PC-9 (cell line): ENCODE measurements at regions not wholly inside any gene's neighbourhood (a gene's known extent, or its start where the extent isn't known, plus 50 kb on each side); places are given as distances from the start of the nearest gene placed in this dataset.

ENCODE experiments used
- EZH2 ChIP-seq: fragments of 200-600 bp; sonication (generic); IDR thresholded peaks from 2 replicates; pipeline ENCODE4 v1.8.0; 2017; ENCODE audit warnings: antibody characterized with exemption, low read depth
- TF ChIP-seq, protein P1 (sequence below): fragments of 200-600 bp; sonication (generic); conservative IDR thresholded peaks from 2 replicates; pipeline ENCODE4 v1.6.1; 2017; ENCODE audit warnings: mixed run types, antibody characterized with exemption, mild to moderate bottlenecking, moderate library complexity

DNA sequence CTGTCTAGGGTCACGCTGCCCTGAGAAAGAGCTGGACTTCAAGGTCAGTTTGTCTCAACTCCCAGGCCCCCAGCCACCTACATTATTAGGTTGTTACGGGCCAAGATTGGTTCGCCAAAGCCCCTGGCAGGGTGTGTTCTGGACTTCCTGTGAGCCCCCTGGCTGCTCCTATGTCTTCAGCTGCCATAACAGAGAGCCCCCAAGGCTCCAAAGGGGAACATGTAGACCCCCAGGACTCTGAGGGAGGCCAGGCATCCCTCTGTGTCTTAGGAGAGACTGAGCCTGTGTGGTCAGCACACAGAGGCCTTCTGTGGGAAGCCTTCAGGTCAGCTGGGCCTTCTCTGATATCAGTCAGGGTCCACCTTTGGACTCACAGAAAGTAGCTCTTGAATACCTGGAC is 58.3 kb downstream of the INHBB start:
- TF ChIP-seq, protein P1, sequence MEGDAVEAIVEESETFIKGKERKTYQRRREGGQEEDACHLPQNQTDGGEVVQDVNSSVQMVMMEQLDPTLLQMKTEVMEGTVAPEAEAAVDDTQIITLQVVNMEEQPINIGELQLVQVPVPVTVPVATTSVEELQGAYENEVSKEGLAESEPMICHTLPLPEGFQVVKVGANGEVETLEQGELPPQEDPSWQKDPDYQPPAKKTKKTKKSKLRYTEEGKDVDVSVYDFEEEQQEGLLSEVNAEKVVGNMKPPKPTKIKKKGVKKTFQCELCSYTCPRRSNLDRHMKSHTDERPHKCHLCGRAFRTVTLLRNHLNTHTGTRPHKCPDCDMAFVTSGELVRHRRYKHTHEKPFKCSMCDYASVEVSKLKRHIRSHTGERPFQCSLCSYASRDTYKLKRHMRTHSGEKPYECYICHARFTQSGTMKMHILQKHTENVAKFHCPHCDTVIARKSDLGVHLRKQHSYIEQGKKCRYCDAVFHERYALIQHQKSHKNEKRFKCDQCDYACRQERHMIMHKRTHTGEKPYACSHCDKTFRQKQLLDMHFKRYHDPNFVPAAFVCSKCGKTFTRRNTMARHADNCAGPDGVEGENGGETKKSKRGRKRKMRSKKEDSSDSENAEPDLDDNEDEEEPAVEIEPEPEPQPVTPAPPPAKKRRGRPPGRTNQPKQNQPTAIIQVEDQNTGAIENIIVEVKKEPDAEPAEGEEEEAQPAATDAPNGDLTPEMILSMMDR, result no peak
- no peak for TF ChIP-seq EZH2
